GM21515 (cell line): ENCODE measurements at regions not wholly inside any gene's neighbourhood (a gene's known extent, or its start where the extent isn't known, plus 50 kb on each side); places are given as distances from the start of the nearest gene placed in this dataset.
"Not testable (repeated sequence)": the region's sequence is repeated elsewhere in the genome, so short reads cannot be mapped to it uniquely, and the experiment has no call there.

Source experiments
- ATAC-seq: cut with Tn5 transposase; IDR thresholded peaks from one replicate; pipeline ENCODE4 v1.9.1; 2021; ENCODE audit not compliant: unreplicated experiment

GRCh38 chr9:100794738-100795269 lies 216.9 kb downstream of the CAVIN4 start:
- ATAC-seq, result no peak

GRCh38 chr9:100803956-100804355 lies 224.6 kb upstream of the PLPPR1 start:
- no peak for ATAC-seq

GRCh38 chr9:100811643-100812042 lies 216.9 kb upstream of the PLPPR1 start:
- no peak for ATAC-seq

- ATAC-seq, result no peak
Observed at GRCh38 chr9:100813871-100814270, 214.7 kb upstream of the PLPPR1 start.

- ATAC-seq, result no peak
Observed at GRCh38 chr9:100819980-100820379, 208.5 kb upstream of the PLPPR1 start.

- ATAC-seq, result not testable (repeated sequence)
Observed at GRCh38 chr9:100833035-100833434, 195.5 kb upstream of the PLPPR1 start.

- no peak for ATAC-seq
Observed at GRCh38 chr9:100838857-100839256, 189.7 kb upstream of the PLPPR1 start.

GRCh38 chr9:100848726-100849125 lies 179.8 kb upstream of the PLPPR1 start:
- no peak for ATAC-seq

GRCh38 chr9:100852088-100852487 lies 176.4 kb upstream of the PLPPR1 start:
- no peak for ATAC-seq

GRCh38 chr9:100856238-100856637 lies 172.3 kb upstream of the PLPPR1 start:
- ATAC-seq, result no peak

- no peak for ATAC-seq
Observed at GRCh38 chr9:100865111-100865510, 163.4 kb upstream of the PLPPR1 start.

- ATAC-seq, result no peak
Observed at GRCh38 chr9:100865648-100866047, 162.9 kb upstream of the PLPPR1 start.

GRCh38 chr9:100869326-100869725 lies 159.2 kb upstream of the PLPPR1 start:
- ATAC-seq, result no peak

GRCh38 chr9:100879884-100880283 lies 148.6 kb upstream of the PLPPR1 start:
- no peak for ATAC-seq

GRCh38 chr9:100880284-100880683 lies 148.2 kb upstream of the PLPPR1 start:
- ATAC-seq, result no peak

- ATAC-seq, result no peak
Observed at GRCh38 chr9:100884518-100884917, 144.0 kb upstream of the PLPPR1 start.

GRCh38 chr9:100890321-100890720 lies 138.2 kb upstream of the PLPPR1 start:
- ATAC-seq, result no peak

GRCh38 chr9:100911273-100911672 lies 117.3 kb upstream of the PLPPR1 start:
- no peak for ATAC-seq

- no peak for ATAC-seq
Observed at GRCh38 chr9:100913257-100913656, 115.3 kb upstream of the PLPPR1 start.

GRCh38 chr9:100914266-100914665 lies 114.3 kb upstream of the PLPPR1 start:
- ATAC-seq, result no peak

- ATAC-seq, result no peak
Observed at GRCh38 chr9:100919506-100919905, 109.0 kb upstream of the PLPPR1 start.

- ATAC-seq, result no peak
Observed at GRCh38 chr9:100926366-100926765, 102.2 kb upstream of the PLPPR1 start.

GRCh38 chr9:100927763-100928162 lies 100.8 kb upstream of the PLPPR1 start:
- ATAC-seq, result no peak

GRCh38 chr9:100933656-100934055 lies 94.9 kb upstream of the PLPPR1 start:
- no peak for ATAC-seq
